ENCODE measurements at regions not wholly inside any gene's neighbourhood (a gene's known extent, or its start where the extent isn't known, plus 50 kb on each side); places are given as distances from the start of the nearest gene placed in this dataset.
A peak's percentile ranks its signal among the peaks of the same experiment; 100 is the strongest.

DNA sequence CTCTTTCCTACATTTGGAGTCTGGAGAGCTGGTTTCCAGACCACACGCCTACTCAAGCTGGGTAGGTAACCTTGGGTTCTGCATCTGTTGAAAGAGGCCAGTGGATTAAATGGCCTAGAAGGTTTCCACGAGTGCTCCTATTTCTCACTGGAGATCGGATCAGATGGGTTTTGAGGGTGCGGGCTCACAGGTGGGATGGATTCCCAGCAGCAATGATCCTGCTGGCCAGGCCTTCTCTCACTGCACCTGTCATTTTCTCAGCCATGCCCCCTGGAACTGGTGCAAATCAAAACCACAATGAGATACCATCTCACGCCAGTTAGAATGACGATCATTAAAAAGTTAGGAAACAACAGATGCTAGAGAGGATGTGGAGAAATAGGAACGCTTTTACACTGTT, 747.5 kb upstream of the RAB6C start:
- H3K27ac ChIP-seq (ENCODE audit: low read depth in 1 of 2, low read length in 1 of 2) = no peak overlapping the region
- WGBS = 49% methylated on average over 7 of the region's 7 CpGs
- H3K4me1 ChIP-seq (ENCODE audit: control insufficient read depth in 2 of 2, insufficient read depth in 2 of 2, low read length in 2 of 2) = no peaks in the 10 kb centered on the region
- peaks cover 0 to 3% of the 10 kb centered on the region in 2 donors for H3K9me3 ChIP-seq (ENCODE audit: control insufficient read depth in 2 of 2, insufficient read depth in 1 of 2, low read length in 1 of 2)
- DNase-seq (ENCODE audit: low read depth in 6 of 9, low spot score in 9 of 9) = no peak
- H3K27me3 ChIP-seq (ENCODE audit: control insufficient read depth in 2 of 2, insufficient read depth in 1 of 2, low read length in 1 of 2) = no peaks in the 10 kb centered on the region
- H3K4me3 ChIP-seq (ENCODE audit: low read length in 2 of 2) = no peak overlapping the region
- no peaks in the 10 kb centered on the region for H3K36me3 ChIP-seq (ENCODE audit: control insufficient read depth in 2 of 2, insufficient read depth in 2 of 2, low read length in 1 of 2)

- peaks cover 0 to 3% of the 10 kb centered on the region in 2 donors for H3K9me3 ChIP-seq (ENCODE audit: control insufficient read depth in 2 of 2, insufficient read depth in 1 of 2, low read length in 1 of 2)
These were observed 746.3 kb upstream of the RAB6C start for GRCh38 chr2:129233166-129233565.

GRCh38 chr2:129233751-129234406, 745.6 kb upstream of the RAB6C start:
- H3K4me1 ChIP-seq (ENCODE audit: control insufficient read depth in 2 of 2, insufficient read depth in 2 of 2, low read length in 2 of 2) = no peaks in the 10 kb centered on the region
- DNase-seq (ENCODE audit: low read depth in 6 of 9, low spot score in 9 of 9) = peak in 3 of 9 donors; percentile 14 to 47 (median 28)
- H3K27me3 ChIP-seq (ENCODE audit: control insufficient read depth in 2 of 2, insufficient read depth in 1 of 2, low read length in 1 of 2) = no peaks in the 10 kb centered on the region
- WGBS = 58% methylated on average over 6 of the region's 6 CpGs
- H3K9me3 ChIP-seq (ENCODE audit: control insufficient read depth in 2 of 2, insufficient read depth in 1 of 2, low read length in 1 of 2) = peaks cover 0 to 3% of the 10 kb centered on the region in 2 donors
- no peaks in the 10 kb centered on the region for H3K36me3 ChIP-seq (ENCODE audit: control insufficient read depth in 2 of 2, insufficient read depth in 2 of 2, low read length in 1 of 2)
- no peak overlapping the region for H3K4me3 ChIP-seq (ENCODE audit: low read length in 2 of 2)
- no peak overlapping the region for H3K27ac ChIP-seq (ENCODE audit: low read depth in 1 of 2, low read length in 1 of 2)

More at GRCh38 chr2:129233166-129233565, 746.3 kb upstream of the RAB6C start:
- Histone ChIP-seq H3K27me3 (ENCODE audit: control insufficient read depth in 2 of 2, insufficient read depth in 1 of 2, low read length in 1 of 2) (no peaks in the 10 kb centered on the region), H3K4me3 (ENCODE audit: low read length in 2 of 2) (no peak overlapping the region), H3K27ac (ENCODE audit: low read depth in 1 of 2, low read length in 1 of 2) (no peak overlapping the region), H3K36me3 (ENCODE audit: control insufficient read depth in 2 of 2, insufficient read depth in 2 of 2, low read length in 1 of 2) (no peaks in the 10 kb centered on the region), H3K4me1 (ENCODE audit: control insufficient read depth in 2 of 2, insufficient read depth in 2 of 2, low read length in 2 of 2) (no peaks in the 10 kb centered on the region)
- 97% methylated on average over 9 of the region's 9 CpGs for WGBS
- DNase-seq (ENCODE audit: low read depth in 6 of 9, low spot score in 9 of 9) = no peak

GRCh38 chr2:129236601-129237000, 742.9 kb upstream of the RAB6C start:
- peaks cover 0 to 3% of the 10 kb centered on the region in 2 donors for H3K9me3 ChIP-seq (ENCODE audit: control insufficient read depth in 2 of 2, insufficient read depth in 1 of 2, low read length in 1 of 2)
- H3K27me3 ChIP-seq (ENCODE audit: control insufficient read depth in 2 of 2, insufficient read depth in 1 of 2, low read length in 1 of 2) = no peaks in the 10 kb centered on the region
- no peak overlapping the region for H3K27ac ChIP-seq (ENCODE audit: low read depth in 1 of 2, low read length in 1 of 2)
- H3K4me3 ChIP-seq (ENCODE audit: low read length in 2 of 2) = no peak overlapping the region
- DNase-seq (ENCODE audit: low read depth in 6 of 9, low spot score in 9 of 9) = no peak
- H3K4me1 ChIP-seq (ENCODE audit: control insufficient read depth in 2 of 2, insufficient read depth in 2 of 2, low read length in 2 of 2) = no peaks in the 10 kb centered on the region
- H3K36me3 ChIP-seq (ENCODE audit: control insufficient read depth in 2 of 2, insufficient read depth in 2 of 2, low read length in 1 of 2) = no peaks in the 10 kb centered on the region

- Histone ChIP-seq H3K4me1 (ENCODE audit: control insufficient read depth in 2 of 2, insufficient read depth in 2 of 2, low read length in 2 of 2) (no peaks in the 10 kb centered on the region), H3K4me3 (ENCODE audit: low read length in 2 of 2) (no peak overlapping the region), H3K9me3 (ENCODE audit: control insufficient read depth in 2 of 2, insufficient read depth in 1 of 2, low read length in 1 of 2) (peaks cover 0 to 3% of the 10 kb centered on the region in 2 donors), H3K36me3 (ENCODE audit: control insufficient read depth in 2 of 2, insufficient read depth in 2 of 2, low read length in 1 of 2) (no peaks in the 10 kb centered on the region), H3K27ac (ENCODE audit: low read depth in 1 of 2, low read length in 1 of 2) (no peak overlapping the region), H3K27me3 (ENCODE audit: control insufficient read depth in 2 of 2, insufficient read depth in 1 of 2, low read length in 1 of 2) (no peaks in the 10 kb centered on the region)
- 98% methylated on average over 6 of the region's 6 CpGs for WGBS
- DNase-seq (ENCODE audit: low read depth in 6 of 9, low spot score in 9 of 9) = no peak
These were observed 741.3 kb upstream of the RAB6C start for GRCh38 chr2:129237966-129238725.

DNA sequence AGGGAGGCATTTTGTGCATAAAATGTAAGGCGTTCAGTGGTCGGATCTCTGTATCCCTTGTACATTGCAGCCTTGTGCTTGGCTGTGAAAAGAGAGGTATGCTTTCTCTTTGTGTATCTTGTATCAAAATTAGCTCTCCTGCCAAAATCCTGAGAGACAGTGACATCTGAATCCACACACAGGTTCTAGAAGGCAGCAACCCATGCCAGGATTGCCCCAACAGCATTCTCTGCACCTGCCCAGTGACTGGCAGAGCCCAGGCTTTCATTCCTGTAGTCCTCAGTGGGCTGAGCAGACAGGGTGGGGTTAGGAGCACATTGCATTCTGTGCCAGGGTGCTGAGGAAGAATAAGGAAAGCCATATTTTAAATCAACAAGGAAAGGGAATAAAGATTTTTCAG, 740.3 kb upstream of the RAB6C start:
- DNase-seq (ENCODE audit: low read depth in 6 of 9, low spot score in 9 of 9) = no peak
- H3K27me3 ChIP-seq (ENCODE audit: control insufficient read depth in 2 of 2, insufficient read depth in 1 of 2, low read length in 1 of 2) = no peaks in the 10 kb centered on the region
- no peaks in the 10 kb centered on the region for H3K4me1 ChIP-seq (ENCODE audit: control insufficient read depth in 2 of 2, insufficient read depth in 2 of 2, low read length in 2 of 2)
- no peak overlapping the region for H3K4me3 ChIP-seq (ENCODE audit: low read length in 2 of 2)
- WGBS = 92% methylated on average over 2 of the region's 2 CpGs
- no peak overlapping the region for H3K27ac ChIP-seq (ENCODE audit: low read depth in 1 of 2, low read length in 1 of 2)
- peaks cover 0 to 3% of the 10 kb centered on the region in 2 donors for H3K9me3 ChIP-seq (ENCODE audit: control insufficient read depth in 2 of 2, insufficient read depth in 1 of 2, low read length in 1 of 2)
- no peaks in the 10 kb centered on the region for H3K36me3 ChIP-seq (ENCODE audit: control insufficient read depth in 2 of 2, insufficient read depth in 2 of 2, low read length in 1 of 2)

DNA sequence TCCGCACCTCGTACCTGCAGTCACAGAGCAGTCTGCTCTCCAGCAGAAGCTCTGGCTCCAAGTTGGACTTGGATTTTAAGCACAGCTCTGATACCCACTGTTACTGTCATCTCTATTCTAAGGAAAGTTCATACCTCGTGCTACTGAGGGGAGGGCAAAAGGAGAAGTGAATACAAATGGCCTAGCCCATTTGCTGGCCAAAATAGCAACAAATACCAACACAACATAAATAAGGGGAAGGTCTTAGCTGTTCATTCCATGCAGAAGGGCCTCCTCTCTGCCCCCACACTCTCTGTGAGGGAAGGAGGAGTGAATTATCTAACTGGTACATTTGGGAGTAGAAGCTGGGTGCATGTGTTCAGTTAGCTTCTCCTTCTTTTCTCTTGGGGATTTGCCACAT, 739.4 kb upstream of the RAB6C start:
- Histone ChIP-seq H3K27ac (ENCODE audit: low read depth in 1 of 2, low read length in 1 of 2) (no peak overlapping the region), H3K27me3 (ENCODE audit: control insufficient read depth in 2 of 2, insufficient read depth in 1 of 2, low read length in 1 of 2) (no peaks in the 10 kb centered on the region), H3K4me3 (ENCODE audit: low read length in 2 of 2) (no peak overlapping the region), H3K36me3 (ENCODE audit: control insufficient read depth in 2 of 2, insufficient read depth in 2 of 2, low read length in 1 of 2) (no peaks in the 10 kb centered on the region), H3K9me3 (ENCODE audit: control insufficient read depth in 2 of 2, insufficient read depth in 1 of 2, low read length in 1 of 2) (peaks cover 0 to 3% of the 10 kb centered on the region in 2 donors), H3K4me1 (ENCODE audit: control insufficient read depth in 2 of 2, insufficient read depth in 2 of 2, low read length in 2 of 2) (no peaks in the 10 kb centered on the region)
- DNase-seq (ENCODE audit: low read depth in 6 of 9, low spot score in 9 of 9) = no peak
- 91% methylated on average over 3 of the region's 3 CpGs for WGBS

DNA sequence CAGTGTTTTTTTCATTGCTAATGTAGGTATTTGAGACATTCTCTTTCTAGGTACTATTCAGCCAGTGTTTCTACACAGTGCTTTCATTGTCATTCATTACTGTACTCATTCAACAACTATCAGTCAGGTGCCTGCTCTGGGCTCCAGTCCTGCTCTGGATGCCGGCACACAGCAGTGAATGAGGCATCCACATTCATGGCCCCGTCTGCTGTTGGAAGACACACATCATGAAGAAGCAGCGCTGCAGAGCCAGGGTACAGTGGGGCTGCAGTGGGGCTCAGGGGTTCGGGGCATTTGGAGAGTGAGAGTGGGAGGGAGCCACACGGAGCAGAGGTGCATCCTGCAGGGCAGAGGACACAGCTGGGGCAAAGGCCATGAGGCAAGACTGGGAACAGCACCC, 737.2 kb upstream of the RAB6C start:
- H3K27me3 ChIP-seq (ENCODE audit: control insufficient read depth in 2 of 2, insufficient read depth in 1 of 2, low read length in 1 of 2) = no peaks in the 10 kb centered on the region
- 93% methylated on average over 5 of the region's 5 CpGs for WGBS
- H3K36me3 ChIP-seq (ENCODE audit: control insufficient read depth in 2 of 2, insufficient read depth in 2 of 2, low read length in 1 of 2) = no peaks in the 10 kb centered on the region
- no peak for DNase-seq (ENCODE audit: low read depth in 6 of 9, low spot score in 9 of 9)
- no peak overlapping the region for H3K27ac ChIP-seq (ENCODE audit: low read depth in 1 of 2, low read length in 1 of 2)
- no peaks in the 10 kb centered on the region for H3K4me1 ChIP-seq (ENCODE audit: control insufficient read depth in 2 of 2, insufficient read depth in 2 of 2, low read length in 2 of 2)
- H3K4me3 ChIP-seq (ENCODE audit: low read length in 2 of 2) = no peak overlapping the region
- H3K9me3 ChIP-seq (ENCODE audit: control insufficient read depth in 2 of 2, insufficient read depth in 1 of 2, low read length in 1 of 2) = no peaks in the 10 kb centered on the region

DNA sequence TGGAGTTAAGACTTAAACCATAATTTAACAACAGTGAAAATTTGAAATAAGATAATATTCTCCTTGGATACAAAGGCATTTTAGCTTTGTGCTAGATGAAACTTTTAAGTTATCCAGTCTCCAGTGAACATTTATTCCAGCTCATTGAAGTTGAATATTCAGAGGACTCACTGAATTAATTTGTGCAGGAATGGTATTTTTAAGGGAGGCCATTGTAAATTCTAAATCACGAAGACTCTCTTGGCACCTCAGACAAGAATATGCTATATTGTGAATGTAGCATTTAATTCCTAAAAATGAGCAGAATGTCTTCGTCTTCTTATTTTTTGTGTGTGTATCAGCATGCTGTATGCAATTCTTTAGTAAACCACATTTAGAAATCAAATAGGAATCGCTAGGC, 731.7 kb upstream of the RAB6C start:
- no peak overlapping the region for H3K4me3 ChIP-seq (ENCODE audit: low read length in 2 of 2)
- no peaks in the 10 kb centered on the region for H3K9me3 ChIP-seq (ENCODE audit: control insufficient read depth in 2 of 2, insufficient read depth in 1 of 2, low read length in 1 of 2)
- WGBS = 96% methylated on average over 3 of the region's 3 CpGs
- H3K4me1 ChIP-seq (ENCODE audit: control insufficient read depth in 2 of 2, insufficient read depth in 2 of 2, low read length in 2 of 2) = no peaks in the 10 kb centered on the region
- H3K36me3 ChIP-seq (ENCODE audit: control insufficient read depth in 2 of 2, insufficient read depth in 2 of 2, low read length in 1 of 2) = no peaks in the 10 kb centered on the region
- H3K27ac ChIP-seq (ENCODE audit: low read depth in 1 of 2, low read length in 1 of 2) = no peak overlapping the region
- no peaks in the 10 kb centered on the region for H3K27me3 ChIP-seq (ENCODE audit: control insufficient read depth in 2 of 2, insufficient read depth in 1 of 2, low read length in 1 of 2)
- DNase-seq (ENCODE audit: low read depth in 6 of 9, low spot score in 9 of 9) = no peak

Data from thymus (tissue), 11 donors.